ENCODE measurements at regions not wholly inside any gene's neighbourhood (a gene's known extent, or its start where the extent isn't known, plus 50 kb on each side); places are given as distances from the start of the nearest gene placed in this dataset.

DNA sequence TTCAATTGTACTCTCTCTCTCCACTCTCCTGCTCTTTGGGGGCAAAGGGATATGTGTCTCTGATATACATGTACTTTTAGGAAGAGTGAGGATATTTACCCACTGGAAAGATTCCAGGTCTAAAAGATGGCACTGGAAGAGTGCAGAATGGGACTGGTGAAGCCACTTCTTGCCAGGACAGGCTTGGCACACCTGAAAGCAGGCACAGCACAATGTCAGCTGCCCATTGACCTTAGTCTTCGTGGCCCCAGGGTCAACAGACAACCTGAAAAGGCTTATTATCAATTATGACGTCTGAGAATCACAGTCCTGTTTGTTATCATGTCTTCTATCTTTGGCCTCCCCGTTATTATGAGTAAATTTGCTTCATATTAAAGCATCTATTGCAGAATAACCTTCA is 86.7 kb upstream of the PAK3 start:
- H3K9me3 ChIP-seq: no peaks in the 10 kb centered on the region
- H3K27ac ChIP-seq: no peak overlapping the region
- ATAC-seq (peak in 1 of 4 donors; percentile 55), DNase-seq (peak in 1 of 3 donors; percentile 45)
- WGBS (ENCODE audit: insufficient coverage, low coverage, low lambda C conversion rate, missing lambda C conversion rate): 6% methylated on average over 3 of the region's 3 CpGs
- H3K4me1 ChIP-seq: no peaks in the 10 kb centered on the region
- H3K27me3 ChIP-seq: peaks cover 0 to 9% of the 10 kb centered on the region in 2 donors
- no peak overlapping the region for H3K4me3 ChIP-seq
- intact Hi-C loops (cut with DNase I): no loop called here
- TF ChIP-seq POLR2A (IDR thresholded peaks at IDR 0.05): no peak
- TF ChIP-seq, protein P1, sequence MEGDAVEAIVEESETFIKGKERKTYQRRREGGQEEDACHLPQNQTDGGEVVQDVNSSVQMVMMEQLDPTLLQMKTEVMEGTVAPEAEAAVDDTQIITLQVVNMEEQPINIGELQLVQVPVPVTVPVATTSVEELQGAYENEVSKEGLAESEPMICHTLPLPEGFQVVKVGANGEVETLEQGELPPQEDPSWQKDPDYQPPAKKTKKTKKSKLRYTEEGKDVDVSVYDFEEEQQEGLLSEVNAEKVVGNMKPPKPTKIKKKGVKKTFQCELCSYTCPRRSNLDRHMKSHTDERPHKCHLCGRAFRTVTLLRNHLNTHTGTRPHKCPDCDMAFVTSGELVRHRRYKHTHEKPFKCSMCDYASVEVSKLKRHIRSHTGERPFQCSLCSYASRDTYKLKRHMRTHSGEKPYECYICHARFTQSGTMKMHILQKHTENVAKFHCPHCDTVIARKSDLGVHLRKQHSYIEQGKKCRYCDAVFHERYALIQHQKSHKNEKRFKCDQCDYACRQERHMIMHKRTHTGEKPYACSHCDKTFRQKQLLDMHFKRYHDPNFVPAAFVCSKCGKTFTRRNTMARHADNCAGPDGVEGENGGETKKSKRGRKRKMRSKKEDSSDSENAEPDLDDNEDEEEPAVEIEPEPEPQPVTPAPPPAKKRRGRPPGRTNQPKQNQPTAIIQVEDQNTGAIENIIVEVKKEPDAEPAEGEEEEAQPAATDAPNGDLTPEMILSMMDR (IDR thresholded peaks at IDR 0.05): no peak
- H3K36me3 ChIP-seq: no peaks in the 10 kb centered on the region

DNA sequence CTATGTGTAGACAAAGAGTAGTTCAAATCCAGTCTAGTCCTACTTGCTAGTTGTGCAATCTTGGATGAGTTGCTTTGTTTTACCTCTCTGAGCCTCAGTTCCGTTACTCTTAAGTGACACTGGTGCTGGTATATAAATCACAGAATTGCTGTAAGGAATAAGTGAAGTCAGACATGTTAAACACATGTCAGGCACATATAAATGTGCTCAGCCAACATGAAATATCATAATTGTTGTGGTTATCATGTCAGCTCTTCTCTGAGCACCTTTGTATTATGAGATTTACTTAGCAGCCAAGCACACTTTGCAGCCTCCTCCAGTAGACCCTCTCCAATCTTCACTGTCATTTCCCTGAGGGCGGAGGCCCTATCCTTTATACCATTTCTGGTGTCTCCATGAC is 87.9 kb upstream of the PAK3 start:
- Histone ChIP-seq H3K4me1 (no peaks in the 10 kb centered on the region), H3K9me3 (no peaks in the 10 kb centered on the region), H3K27ac (no peak overlapping the region), H3K36me3 (no peaks in the 10 kb centered on the region), H3K27me3 (peaks cover 0 to 9% of the 10 kb centered on the region in 2 donors), H3K4me3 (no peak overlapping the region)
- 43% methylated on average over 2 of the region's 2 CpGs for WGBS (ENCODE audit: insufficient coverage, low coverage, low lambda C conversion rate, missing lambda C conversion rate)
- intact Hi-C loops (cut with DNase I): no loop called here
- no peak for ATAC-seq
- TF ChIP-seq POLR2A (IDR thresholded peaks at IDR 0.05): no peak
- TF ChIP-seq, protein P1 (IDR thresholded peaks at IDR 0.05): no peak
- no peak for DNase-seq

DNA sequence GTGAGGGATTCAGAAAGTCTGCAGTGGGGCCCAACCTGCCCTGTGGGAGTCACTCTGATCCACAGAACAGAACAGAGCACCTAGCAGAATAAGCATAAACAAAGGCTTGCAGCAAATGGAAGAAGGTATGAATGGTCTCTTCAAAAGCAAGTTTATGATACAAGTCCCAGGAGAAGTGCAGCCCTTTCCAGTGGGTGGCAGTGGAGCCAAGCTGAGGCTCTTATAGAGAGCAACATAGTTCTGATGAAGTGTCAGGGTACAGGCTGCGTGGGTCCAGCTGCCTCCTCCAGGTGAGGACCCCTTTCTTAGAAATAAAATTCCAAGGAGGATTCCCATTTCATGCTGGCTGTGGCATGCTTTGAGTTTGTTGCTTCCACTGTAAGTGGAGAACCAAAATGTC is 88.8 kb upstream of the PAK3 start:
- H3K27me3 ChIP-seq: peaks cover 0 to 9% of the 10 kb centered on the region in 2 donors
- TF ChIP-seq, protein P1 (IDR thresholded peaks at IDR 0.05): no peak
- no peak for TF ChIP-seq POLR2A (IDR thresholded peaks at IDR 0.05)
- DNase-seq: no peak
- intact Hi-C loops (cut with DNase I): no loop called here
- no peaks in the 10 kb centered on the region for H3K9me3 ChIP-seq
- no peaks in the 10 kb centered on the region for H3K36me3 ChIP-seq
- H3K4me1 ChIP-seq: no peaks in the 10 kb centered on the region
- 83% methylated on average over 1 of the region's 1 CpG for WGBS (ENCODE audit: insufficient coverage, low coverage, low lambda C conversion rate, missing lambda C conversion rate)
- H3K4me3 ChIP-seq: no peak overlapping the region
- no peak overlapping the region for H3K27ac ChIP-seq
- ATAC-seq: no peak

DNA sequence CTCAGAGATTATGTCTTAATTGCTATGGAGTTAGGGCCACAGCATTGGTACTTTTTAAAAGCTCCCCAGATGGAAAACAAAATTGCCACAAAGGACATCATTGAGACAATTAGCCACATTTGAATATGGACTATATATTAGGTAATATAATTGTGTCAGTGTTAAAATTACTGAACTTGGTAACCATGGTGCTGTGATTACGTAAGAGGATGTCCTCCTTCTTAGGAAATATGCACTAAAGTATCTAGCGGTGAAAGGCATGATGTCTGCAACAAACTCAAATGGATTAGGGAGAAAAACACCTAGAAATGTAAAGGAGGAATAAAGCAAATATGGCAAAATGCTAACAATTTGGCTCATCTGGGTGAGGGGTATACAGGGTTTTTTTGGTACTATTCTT is 89.9 kb upstream of the PAK3 start:
- no peak for DNase-seq
- Histone ChIP-seq H3K36me3 (no peaks in the 10 kb centered on the region), H3K27ac (no peak overlapping the region), H3K27me3 (peaks cover 0 to 9% of the 10 kb centered on the region in 2 donors), H3K9me3 (no peaks in the 10 kb centered on the region), H3K4me3 (no peak overlapping the region), H3K4me1 (no peaks in the 10 kb centered on the region)
- no peak for ATAC-seq
- 36% methylated on average over 2 of the region's 2 CpGs for WGBS (ENCODE audit: insufficient coverage, low coverage, low lambda C conversion rate, missing lambda C conversion rate)
- TF ChIP-seq, protein P1 (IDR thresholded peaks at IDR 0.05): no peak
- no peak for TF ChIP-seq POLR2A (IDR thresholded peaks at IDR 0.05)
- intact Hi-C loops (cut with DNase I): no loop called here

DNA sequence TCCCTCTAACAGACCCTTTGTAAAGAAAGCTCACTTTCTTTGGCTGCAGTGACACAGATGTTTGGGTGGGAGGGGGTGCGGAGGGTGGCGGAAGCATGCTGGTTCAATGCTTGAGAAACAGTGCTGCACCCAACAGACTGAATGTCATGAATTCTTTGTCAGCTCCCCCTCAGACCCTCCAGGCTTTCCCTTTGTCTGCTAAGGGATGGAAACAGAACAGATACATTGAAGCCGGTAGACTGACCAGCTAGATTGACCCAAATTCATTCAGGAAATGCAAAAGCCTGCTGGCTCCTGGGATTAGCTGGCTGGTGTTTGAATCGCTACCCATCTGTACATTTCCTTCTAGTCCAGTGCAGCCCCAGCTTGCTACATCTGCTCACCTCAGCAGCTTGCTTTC is 90.8 kb upstream of the PAK3 start:
- ATAC-seq (no peak), DNase-seq (no peak)
- TF ChIP-seq, protein P1 (IDR thresholded peaks at IDR 0.05): no peak
- no peak for TF ChIP-seq POLR2A (IDR thresholded peaks at IDR 0.05)
- intact Hi-C loops (cut with DNase I): no loop called here
- Histone ChIP-seq H3K36me3 (no peaks in the 10 kb centered on the region), H3K9me3 (no peaks in the 10 kb centered on the region), H3K27ac (no peak overlapping the region), H3K4me3 (no peak overlapping the region), H3K27me3 (peaks cover 0 to 9% of the 10 kb centered on the region in 2 donors), H3K4me1 (no peaks in the 10 kb centered on the region)
- WGBS (ENCODE audit: insufficient coverage, low coverage, low lambda C conversion rate, missing lambda C conversion rate): 69% methylated on average over 4 of the region's 4 CpGs

All from right lobe of liver (tissue), 6 donors.